ENCODE measurements at regions not wholly inside any gene's neighbourhood (a gene's known extent, or its start where the extent isn't known, plus 50 kb on each side); places are given as distances from the start of the nearest gene placed in this dataset.

DNA sequence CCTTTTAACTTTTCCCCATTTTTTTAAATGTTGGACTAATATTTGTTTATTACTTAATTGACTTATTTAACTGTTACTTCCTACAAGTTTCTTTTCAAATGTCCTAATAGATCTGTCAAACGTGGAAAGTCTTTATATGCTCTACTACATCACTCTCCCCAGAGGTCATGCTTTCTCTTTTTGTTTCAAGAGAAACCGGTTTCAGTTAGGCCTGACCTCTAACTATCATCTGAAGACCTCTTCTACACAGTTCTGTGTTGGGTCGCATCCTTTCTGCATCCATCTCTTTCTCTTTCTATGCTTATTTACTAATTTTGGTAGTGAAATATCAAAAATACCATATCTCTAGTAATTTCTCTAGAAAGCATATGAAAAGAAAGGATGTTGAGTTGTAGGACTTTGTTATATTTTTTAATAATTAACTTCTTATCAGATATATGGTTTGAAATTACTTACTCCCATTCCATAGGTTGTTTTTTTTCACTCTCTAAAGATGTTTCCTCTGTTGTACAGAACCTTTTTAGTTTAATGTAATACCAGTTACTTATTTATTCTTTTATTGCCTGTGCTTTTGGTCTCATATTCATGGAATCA is 781.2 kb upstream of the ARPP21 start:
- no peak for DNase-seq
- WGBS (ENCODE audit: extremely low coverage, insufficient coverage, insufficient read length), result no CpG with 5 or more reads among the region's 3 CpGs

DNA sequence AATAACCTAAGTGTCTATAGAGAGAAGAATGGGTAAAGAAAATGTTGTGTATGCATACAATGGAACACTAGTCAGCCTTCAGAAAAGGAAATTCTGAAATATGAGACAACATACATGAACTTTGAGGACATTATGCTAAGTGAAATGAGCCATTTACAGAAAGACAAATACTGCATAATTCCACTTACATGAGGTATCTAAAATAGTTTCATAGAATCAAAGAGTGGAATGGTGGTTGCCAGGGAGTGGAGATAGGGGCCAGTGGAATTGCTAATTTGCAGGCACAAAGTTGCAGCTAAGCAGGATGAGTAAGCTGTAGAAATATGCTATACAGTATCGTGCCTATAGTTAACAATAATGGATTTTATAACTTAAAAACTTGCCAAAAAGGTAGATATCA is 779.6 kb upstream of the ARPP21 start:
- H4K91ac ChIP-seq (ENCODE audit: low read depth, low read length), result no peak overlapping the region
- H2AFZ ChIP-seq (ENCODE audit: insufficient read depth, low read length, poor library complexity), result no peak overlapping the region
- no peaks in the 10 kb centered on the region for H3K36me3 ChIP-seq (ENCODE audit: control insufficient read depth in 1 of 2, insufficient read depth in 2 of 2, low read length in 2 of 2)
- WGBS (ENCODE audit: extremely low coverage, insufficient coverage, insufficient read length), result no CpG with 5 or more reads among the region's 1 CpG
- H4K12ac ChIP-seq (ENCODE audit: low read depth, low read length), result no peak overlapping the region
- H3K14ac ChIP-seq (ENCODE audit: low read length), result no peak overlapping the region
- H4K8ac ChIP-seq (ENCODE audit: low read depth, low read length), result no peak overlapping the region
- H3K4me1 ChIP-seq (ENCODE audit: control insufficient read depth in 1 of 2, insufficient read depth in 2 of 2, low read length in 2 of 2), result no peaks in the 10 kb centered on the region
- H2BK12ac ChIP-seq (ENCODE audit: low read length), result no peak overlapping the region
- peak; percentile 78 to 82 for DNase-seq
- no peak overlapping the region for H3K4me2 ChIP-seq (ENCODE audit: low read length)
- no peak overlapping the region for H3K18ac ChIP-seq (ENCODE audit: low read length)
- H2AK5ac ChIP-seq (ENCODE audit: low read length), result no peak overlapping the region
- H2BK5ac ChIP-seq (ENCODE audit: low read depth, low read length, poor library complexity), result no peak overlapping the region
- no peak overlapping the region for H3K4ac ChIP-seq (ENCODE audit: low read depth, low read length)
- no peaks in the 10 kb centered on the region for H3K79me2 ChIP-seq (ENCODE audit: control insufficient read depth, insufficient read depth, low read length, poor library complexity)
- H3K27ac ChIP-seq (ENCODE audit: low read depth, low read length), result no peak overlapping the region
- no peak overlapping the region for H3K4me3 ChIP-seq (ENCODE audit: low read depth, low read length)
- H3K9me3 ChIP-seq (ENCODE audit: insufficient read depth, low read depth, low read length), result no peaks in the 10 kb centered on the region
- no peak overlapping the region for H2BK120ac ChIP-seq (ENCODE audit: insufficient read depth, low read length, poor library complexity)
- H3K27me3 ChIP-seq (ENCODE audit: insufficient read depth, low read length), result no peaks in the 10 kb centered on the region
- no peaks in the 10 kb centered on the region for H3K79me1 ChIP-seq (ENCODE audit: low read length)
- H3K23ac ChIP-seq (ENCODE audit: low read length), result no peak overlapping the region
- H3K9ac ChIP-seq (ENCODE audit: low read length), result no peak overlapping the region

More for the DNA sequence above, 781.2 kb upstream of the ARPP21 start:
- H2BK5ac ChIP-seq (ENCODE audit: low read depth, low read length, poor library complexity), result no peak overlapping the region
- H2AK5ac ChIP-seq (ENCODE audit: low read length), result no peak overlapping the region
- H3K79me2 ChIP-seq (ENCODE audit: control insufficient read depth, insufficient read depth, low read length, poor library complexity), result no peaks in the 10 kb centered on the region
- no peak overlapping the region for H2AFZ ChIP-seq (ENCODE audit: insufficient read depth, low read length, poor library complexity)
- H3K36me3 ChIP-seq (ENCODE audit: control insufficient read depth in 1 of 2, insufficient read depth in 2 of 2, low read length in 2 of 2), result no peaks in the 10 kb centered on the region
- H3K4ac ChIP-seq (ENCODE audit: low read depth, low read length), result no peak overlapping the region
- H3K18ac ChIP-seq (ENCODE audit: low read length), result no peak overlapping the region
- no peak overlapping the region for H4K8ac ChIP-seq (ENCODE audit: low read depth, low read length)
- no peak overlapping the region for H3K4me3 ChIP-seq (ENCODE audit: low read depth, low read length)
- H3K79me1 ChIP-seq (ENCODE audit: low read length), result no peaks in the 10 kb centered on the region
- no peak overlapping the region for H3K4me2 ChIP-seq (ENCODE audit: low read length)
- no peak overlapping the region for H3K14ac ChIP-seq (ENCODE audit: low read length)
- H3K27me3 ChIP-seq (ENCODE audit: insufficient read depth, low read length), result no peaks in the 10 kb centered on the region
- no peak overlapping the region for H4K12ac ChIP-seq (ENCODE audit: low read depth, low read length)
- H4K91ac ChIP-seq (ENCODE audit: low read depth, low read length), result no peak overlapping the region
- no peaks in the 10 kb centered on the region for H3K4me1 ChIP-seq (ENCODE audit: control insufficient read depth in 1 of 2, insufficient read depth in 2 of 2, low read length in 2 of 2)
- no peaks in the 10 kb centered on the region for H3K9me3 ChIP-seq (ENCODE audit: insufficient read depth, low read depth, low read length)
- no peak overlapping the region for H2BK120ac ChIP-seq (ENCODE audit: insufficient read depth, low read length, poor library complexity)
- no peak overlapping the region for H3K27ac ChIP-seq (ENCODE audit: low read depth, low read length)
- no peak overlapping the region for H3K9ac ChIP-seq (ENCODE audit: low read length)
- H2BK12ac ChIP-seq (ENCODE audit: low read length), result no peak overlapping the region
- no peak overlapping the region for H3K23ac ChIP-seq (ENCODE audit: low read length)

DNA sequence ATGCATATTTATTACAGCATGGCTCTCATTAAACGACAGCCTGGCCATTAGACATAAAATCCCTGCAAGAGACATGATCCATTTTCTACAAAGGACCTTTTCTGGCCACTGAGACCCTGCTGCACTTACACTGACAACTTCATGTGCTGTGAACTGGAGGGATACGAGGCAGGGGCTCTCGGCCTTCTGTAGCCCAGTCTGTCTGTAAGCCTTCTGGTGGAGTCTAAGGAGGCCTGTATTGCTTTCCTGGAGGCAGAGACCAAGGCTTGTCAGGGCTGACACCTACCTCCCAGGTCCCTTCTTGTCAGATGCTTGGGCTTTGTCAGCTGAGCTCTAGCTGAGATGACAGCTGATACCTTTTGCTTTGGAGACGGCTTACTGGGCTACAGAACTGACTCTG is 776.9 kb upstream of the ARPP21 start:
- Histone ChIP-seq H3K79me2 (ENCODE audit: control insufficient read depth, insufficient read depth, low read length, poor library complexity) (no peaks in the 10 kb centered on the region), H3K27ac (ENCODE audit: low read depth, low read length) (no peak overlapping the region), H2BK5ac (ENCODE audit: low read depth, low read length, poor library complexity) (no peak overlapping the region), H2BK120ac (ENCODE audit: insufficient read depth, low read length, poor library complexity) (no peak overlapping the region), H2AFZ (ENCODE audit: insufficient read depth, low read length, poor library complexity) (no peak overlapping the region), H4K8ac (ENCODE audit: low read depth, low read length) (no peak overlapping the region), H3K9ac (ENCODE audit: low read length) (no peak overlapping the region), H4K91ac (ENCODE audit: low read depth, low read length) (no peak overlapping the region), H3K4ac (ENCODE audit: low read depth, low read length) (no peak overlapping the region), H3K14ac (ENCODE audit: low read length) (no peak overlapping the region), H3K27me3 (ENCODE audit: insufficient read depth, low read length) (no peaks in the 10 kb centered on the region), H3K18ac (ENCODE audit: low read length) (no peak overlapping the region), H2BK12ac (ENCODE audit: low read length) (no peak overlapping the region), H3K36me3 (ENCODE audit: control insufficient read depth in 1 of 2, insufficient read depth in 2 of 2, low read length in 2 of 2) (no peaks in the 10 kb centered on the region), H3K79me1 (ENCODE audit: low read length) (no peaks in the 10 kb centered on the region), H3K23ac (ENCODE audit: low read length) (no peak overlapping the region), H4K12ac (ENCODE audit: low read depth, low read length) (no peak overlapping the region), H3K9me3 (ENCODE audit: insufficient read depth, low read depth, low read length) (no peaks in the 10 kb centered on the region), H3K4me2 (ENCODE audit: low read length) (no peak overlapping the region), H3K4me1 (ENCODE audit: control insufficient read depth in 1 of 2, insufficient read depth in 2 of 2, low read length in 2 of 2) (no peaks in the 10 kb centered on the region), H2AK5ac (ENCODE audit: low read length) (no peak overlapping the region), H3K4me3 (ENCODE audit: low read depth, low read length) (no peak overlapping the region)
- WGBS (ENCODE audit: extremely low coverage, insufficient coverage, insufficient read length), result no CpG with 5 or more reads among the region's 4 CpGs
- no peak for DNase-seq

DNA sequence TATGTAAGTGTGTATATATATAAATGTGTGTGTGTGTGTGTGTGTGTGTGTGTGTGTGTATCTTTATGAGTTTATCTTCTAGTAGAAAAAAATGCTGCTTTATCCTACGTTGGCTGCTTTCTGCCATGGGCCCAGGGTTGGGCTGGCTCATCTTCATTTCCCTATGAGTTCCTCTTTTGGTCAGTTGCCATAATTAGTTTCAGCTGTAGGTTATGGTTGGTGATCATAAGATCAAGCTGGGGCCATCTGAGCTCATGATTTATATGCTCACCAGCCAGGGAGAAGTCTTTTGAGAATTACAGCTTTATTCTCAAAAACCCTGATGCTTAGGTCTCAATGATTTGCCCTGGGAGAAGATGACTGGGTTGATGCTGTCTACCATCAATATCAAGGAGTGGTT is 775.8 kb upstream of the ARPP21 start:
- H2AFZ ChIP-seq (ENCODE audit: insufficient read depth, low read length, poor library complexity), result no peak overlapping the region
- H3K79me1 ChIP-seq (ENCODE audit: low read length), result no peaks in the 10 kb centered on the region
- H4K91ac ChIP-seq (ENCODE audit: low read depth, low read length), result no peak overlapping the region
- no peaks in the 10 kb centered on the region for H3K4me1 ChIP-seq (ENCODE audit: control insufficient read depth in 1 of 2, insufficient read depth in 2 of 2, low read length in 2 of 2)
- WGBS (ENCODE audit: extremely low coverage, insufficient coverage, insufficient read length), result no CpG with 5 or more reads among the region's 1 CpG
- no peak overlapping the region for H4K12ac ChIP-seq (ENCODE audit: low read depth, low read length)
- H3K14ac ChIP-seq (ENCODE audit: low read length), result no peak overlapping the region
- no peak overlapping the region for H3K4ac ChIP-seq (ENCODE audit: low read depth, low read length)
- H3K4me2 ChIP-seq (ENCODE audit: low read length), result no peak overlapping the region
- no peak overlapping the region for H2BK5ac ChIP-seq (ENCODE audit: low read depth, low read length, poor library complexity)
- no peak overlapping the region for H3K18ac ChIP-seq (ENCODE audit: low read length)
- no peaks in the 10 kb centered on the region for H3K9me3 ChIP-seq (ENCODE audit: insufficient read depth, low read depth, low read length)
- H3K9ac ChIP-seq (ENCODE audit: low read length), result no peak overlapping the region
- no peaks in the 10 kb centered on the region for H3K27me3 ChIP-seq (ENCODE audit: insufficient read depth, low read length)
- no peak overlapping the region for H2BK120ac ChIP-seq (ENCODE audit: insufficient read depth, low read length, poor library complexity)
- H3K4me3 ChIP-seq (ENCODE audit: low read depth, low read length), result no peak overlapping the region
- no peak overlapping the region for H4K8ac ChIP-seq (ENCODE audit: low read depth, low read length)
- no peak overlapping the region for H3K27ac ChIP-seq (ENCODE audit: low read depth, low read length)
- no peak for DNase-seq
- no peak overlapping the region for H2AK5ac ChIP-seq (ENCODE audit: low read length)
- no peaks in the 10 kb centered on the region for H3K36me3 ChIP-seq (ENCODE audit: control insufficient read depth in 1 of 2, insufficient read depth in 2 of 2, low read length in 2 of 2)
- H2BK12ac ChIP-seq (ENCODE audit: low read length), result no peak overlapping the region
- no peak overlapping the region for H3K23ac ChIP-seq (ENCODE audit: low read length)
- H3K79me2 ChIP-seq (ENCODE audit: control insufficient read depth, insufficient read depth, low read length, poor library complexity), result no peaks in the 10 kb centered on the region

Measured in trophoblast cell (in vitro differentiated cells and primary cell).